Liver (tissue), 3 donors: ENCODE measurements at regions not wholly inside any gene's neighbourhood (a gene's known extent, or its start where the extent isn't known, plus 50 kb on each side); places are given as distances from the start of the nearest gene placed in this dataset.

ENCODE experiments used
- ATF3 ChIP-seq: IDR thresholded peaks from 2 replicates; pipeline ENCODE4 v1.6.1; 2016; ENCODE audit warnings: antibody characterized with exemption
- CTCF ChIP-seq: fragments of 150-350 bp; IDR thresholded peaks from 2 replicates; pipeline ENCODE4 v1.5.1; 2017; ENCODE audit warnings: improper control_type of control experiment, low read depth, low read length; ENCODE audit not compliant: missing input control
- FOXA1 ChIP-seq: IDR thresholded peaks from 2 replicates; pipeline ENCODE4 v1.6.1; 2016; ENCODE audit warnings: antibody characterized with exemption
- FOXA2 ChIP-seq: IDR thresholded peaks from 2 replicates; pipeline ENCODE4 v1.6.1; 2016; ENCODE audit warnings: antibody characterized with exemption
- HNF4A ChIP-seq, 2 donors: conservative IDR thresholded peaks; 2 replicates each; pipeline ENCODE4 v1.6.1; 2016; ENCODE audit warnings: antibody characterized with exemption in 2 of 2, mild to moderate bottlenecking in 2 of 2
- HNF4G ChIP-seq: IDR thresholded peaks from 2 replicates; pipeline ENCODE4 v1.6.1; 2016; ENCODE audit warnings: antibody characterized with exemption
- JUND ChIP-seq, 2 donors: IDR thresholded peaks; 2 replicates each; pipeline ENCODE4 v1.6.1; 2016; ENCODE audit warnings: antibody characterized with exemption in 2 of 2
- MAX ChIP-seq: IDR thresholded peaks from 2 replicates; pipeline ENCODE4 v1.6.1; 2016; ENCODE audit warnings: antibody characterized with exemption
- RAD21 ChIP-seq, 2 donors: IDR thresholded peaks; 2 replicates each; pipeline ENCODE4 v1.6.1; 2016; ENCODE audit warnings: antibody characterized with exemption in 2 of 2, mild to moderate bottlenecking in 2 of 2
- REST ChIP-seq: IDR thresholded peaks from 2 replicates; pipeline ENCODE4 v1.6.1; 2016; ENCODE audit warnings: antibody characterized with exemption, mild to moderate bottlenecking
- SP1 ChIP-seq: IDR thresholded peaks from 2 replicates; pipeline ENCODE4 v1.6.1; 2018; ENCODE audit warnings: antibody characterized with exemption, mild to moderate bottlenecking
- TAF1 ChIP-seq: conservative IDR thresholded peaks from 2 replicates; pipeline ENCODE4 v1.6.1; 2016; ENCODE audit warnings: antibody characterized with exemption, mild to moderate bottlenecking
- YY1 ChIP-seq: IDR thresholded peaks from 2 replicates; pipeline ENCODE4 v1.6.1; 2016; ENCODE audit warnings: antibody characterized with exemption, mild to moderate bottlenecking
- ZBTB33 ChIP-seq: IDR thresholded peaks from 2 replicates; pipeline ENCODE4 v1.6.1; 2016; ENCODE audit warnings: antibody characterized with exemption
- donor health status: healthy.
- donor health status: healthy.

GRCh38 chr21:40990366-40990765, 143.4 kb upstream of the DSCAM start:
- TF ChIP-seq HNF4A (conservative IDR thresholded peaks at IDR 0.05) (no peak), FOXA2 (no peak), TAF1 (no peak), CTCF (no peak), SP1 (no peak), RAD21 (IDR thresholded peaks at IDR 0.05) (no peak), REST (no peak), YY1 (no peak), ZBTB33 (no peak), MAX (no peak), HNF4G (no peak), FOXA1 (no peak), JUND (IDR thresholded peaks at IDR 0.05) (no peak), ATF3 (no peak)
